Activated CD8-positive, alpha-beta memory T cell treated with anti-CD3 and anti-CD28 coated beads, Interleukin-2, amount 50 U/mL, for 48 hours (primary cell): ENCODE measurements at regions not wholly inside any gene's neighbourhood (a gene's known extent, or its start where the extent isn't known, plus 50 kb on each side); places are given as distances from the start of the nearest gene placed in this dataset.
"Not testable (repeated sequence)": the region's sequence is repeated elsewhere in the genome, so short reads cannot be mapped to it uniquely, and the experiment has no call there.

ENCODE experiments used
- DNase-seq: peaks from one replicate; pipeline ENCODE4 v3.0.0-alpha.2; 2020

- no peak for DNase-seq
Observed at GRCh38 chr4:111933703-111934102, 211.6 kb upstream of the FAM241A start.

- no peak for DNase-seq
Observed at GRCh38 chr4:111934314-111934713, 210.9 kb upstream of the FAM241A start.

- no peak for DNase-seq
Observed at GRCh38 chr4:111937368-111937767, 207.9 kb upstream of the FAM241A start.

GRCh38 chr4:111941957-111942356 lies 203.3 kb upstream of the FAM241A start:
- no peak for DNase-seq

- no peak for DNase-seq
Observed at GRCh38 chr4:111943796-111944203, 201.5 kb upstream of the FAM241A start.

- no peak for DNase-seq
Observed at GRCh38 chr4:111945014-111945413, 200.2 kb upstream of the FAM241A start.

GRCh38 chr4:111946800-111947199 lies 198.5 kb upstream of the FAM241A start:
- no peak for DNase-seq

GRCh38 chr4:111952688-111953087 lies 192.6 kb upstream of the FAM241A start:
- no peak for DNase-seq

- DNase-seq = no peak
Observed at GRCh38 chr4:111954550-111954949, 190.7 kb upstream of the FAM241A start.

GRCh38 chr4:111955001-111955400 lies 190.3 kb upstream of the FAM241A start:
- no peak for DNase-seq

GRCh38 chr4:111957116-111957515 lies 188.1 kb upstream of the FAM241A start:
- no peak for DNase-seq

- DNase-seq = no peak
Observed at GRCh38 chr4:111957997-111958396, 187.3 kb upstream of the FAM241A start.

GRCh38 chr4:111959222-111959621 lies 186.0 kb upstream of the FAM241A start:
- no peak for DNase-seq

GRCh38 chr4:111960241-111960667 lies 185.0 kb upstream of the FAM241A start:
- no peak for DNase-seq

- not testable (repeated sequence) for DNase-seq
Observed at GRCh38 chr4:111961026-111961425, 184.2 kb upstream of the FAM241A start.

GRCh38 chr4:111961809-111962208 lies 183.4 kb upstream of the FAM241A start:
- no peak for DNase-seq

GRCh38 chr4:111963158-111963700 lies 182.0 kb upstream of the FAM241A start:
- no peak for DNase-seq

GRCh38 chr4:111977419-111977965 lies 167.8 kb upstream of the FAM241A start:
- DNase-seq = no peak

- DNase-seq = no peak
Observed at GRCh38 chr4:111979921-111980320, 165.3 kb upstream of the FAM241A start.

- DNase-seq = no peak
Observed at GRCh38 chr4:111982089-111982488, 163.2 kb upstream of the FAM241A start.

GRCh38 chr4:111984169-111984819 lies 161.0 kb upstream of the FAM241A start:
- no peak for DNase-seq

GRCh38 chr4:111985426-111985825 lies 159.8 kb upstream of the FAM241A start:
- DNase-seq = no peak

- DNase-seq = no peak
Observed at GRCh38 chr4:111986095-111986494, 159.2 kb upstream of the FAM241A start.

GRCh38 chr4:111988514-111988913 lies 156.7 kb upstream of the FAM241A start:
- no peak for DNase-seq

GRCh38 chr4:111989817-111990216 lies 155.4 kb upstream of the FAM241A start:
- DNase-seq = no peak
